K562 (cell line): ENCODE measurements at regions not wholly inside any gene's neighbourhood (a gene's known extent, or its start where the extent isn't known, plus 50 kb on each side); places are given as distances from the start of the nearest gene placed in this dataset.

Experiments used
- ATAC-seq: fragments of 200-7000 bp; cut with Tn5 transposase; 3 replicates; pipeline ENCODE4 v1.9.1; 2020; ENCODE audit warnings: moderate library complexity
- BruUV-seq: library from RNA; stranded (reverse); fragments of 400-500 nt; replicated peaks from 2 replicates; lab custom pipeline; 2021; lab: Mats Ljungman, UMichigan
- CTCF ChIA-PET: fragments of 300-600 bp; formaldehyde crosslinking; extraction: SDS; loops from one replicate; lab custom pipeline; 2021; ENCODE audit warnings: low intra/inter-chr PET ratio; lab: Yijun Ruan, JAX
- POLR2A ChIA-PET: fragments of 300-600, 350-650 bp; sonication (Branson Sonifier 250); formaldehyde crosslinking; extraction: SDS; loops from one replicate; lab custom pipeline; 2021; ENCODE audit warnings: antibody characterized with exemption, inconsistent platforms; lab: Yijun Ruan, JAX
- DNase-seq, 4 experiments: peaks; one replicate each; pipeline versions ENCODE4 v3.0.0 to v3.0.0-alpha.2; 2011 to 2018; ENCODE audit warnings: low spot score in 3 of 4, mixed read lengths in 3 of 4; ENCODE audit errors: extremely low read depth in 1 of 4
- FAIRE-seq: peaks from 2 replicates; lab custom pipeline; 2011; peaks lifted over from hg19 to GRCh38; lab: Jason Lieb, UNC
- H2AFZ ChIP-seq: 2 replicates; pipeline ENCODE4 v1.6.0; 2011; ENCODE audit warnings: low read depth, low read length, control low read depth, inconsistent platforms
- H3K27ac ChIP-seq: fragments of 200-600 bp; 3 replicates; pipeline ENCODE4 v1.8.0; 2011; ENCODE audit warnings: low read depth, mild to moderate bottlenecking, control low read depth, inconsistent platforms, low read length, moderate library complexity, mixed read lengths; ENCODE audit errors: extremely low read depth
- H3K27me3 ChIP-seq, 2 experiments: fragments of 300-600 bp in 1 of 2; 2 replicates in 1 of 2; 3 replicates in 1 of 2; pipeline versions ENCODE4 v1.6.0 to v1.8.0; 2011; ENCODE audit warnings: inconsistent platforms in 2 of 2, low read length in 2 of 2, mild to moderate bottlenecking in 1 of 2, mixed read lengths in 1 of 2, moderate library complexity in 1 of 2; ENCODE audit not compliant: control insufficient read depth in 2 of 2, insufficient read depth in 2 of 2
- H3K36me3 ChIP-seq: fragments of 300-600 bp; 3 replicates; pipeline ENCODE4 v1.8.0; 2011; ENCODE audit warnings: mild to moderate bottlenecking, low read length, inconsistent platforms; ENCODE audit not compliant: control insufficient read depth, insufficient read depth
- H3K4me1 ChIP-seq, 2 experiments: fragments of 200-600 bp in 1 of 2; replicated peaks in 1 of 2; 2 replicates in 1 of 2; 3 replicates in 1 of 2; pipeline versions ENCODE4 v1.5.1 to v1.8.0; 2011; ENCODE audit warnings: inconsistent platforms in 2 of 2, low read length in 2 of 2, mild to moderate bottlenecking in 1 of 2, mixed read lengths in 1 of 2, moderate library complexity in 1 of 2; ENCODE audit not compliant: control insufficient read depth in 2 of 2, insufficient read depth in 2 of 2
- H3K4me2 ChIP-seq: 2 replicates; pipeline ENCODE4 v1.6.1; 2011; ENCODE audit warnings: low read length, control low read depth, inconsistent platforms, mixed read lengths; ENCODE audit not compliant: insufficient read depth
- H3K4me3 ChIP-seq: fragments of 200-600 bp; sonication (generic), shearing (Covaris generic); 2 replicates; pipeline ENCODE4 v1.5.1; 2016; ENCODE audit warnings: control low read depth, inconsistent platforms
- H3K79me2 ChIP-seq: fragments of 200-600 bp; 3 replicates; pipeline ENCODE4 v1.8.0; 2011; ENCODE audit warnings: low read length, inconsistent platforms; ENCODE audit not compliant: control insufficient read depth, insufficient read depth
- H3K9ac ChIP-seq, 2 experiments: 2 replicates each; pipeline versions ENCODE4 v1.6.0 to v1.6.1; 2011; ENCODE audit warnings: low read depth in 2 of 2, low read length in 2 of 2, control low read depth in 1 of 2, inconsistent platforms in 1 of 2, mild to moderate bottlenecking in 1 of 2, mixed read lengths in 1 of 2; ENCODE audit not compliant: insufficient read depth in 1 of 2
- H3K9me1 ChIP-seq: one replicate; pipeline ENCODE4 v1.6.0; 2011; ENCODE audit warnings: inconsistent platforms, mild to moderate bottlenecking, low read length, moderate library complexity; ENCODE audit not compliant: control insufficient read depth, insufficient read depth
- H3K9me3 ChIP-seq: replicated peaks from 2 replicates; pipeline ENCODE4 v1.5.1; 2011; ENCODE audit warnings: low read depth, low read length, inconsistent platforms; ENCODE audit not compliant: control insufficient read depth, insufficient read depth
- H4K20me1 ChIP-seq: replicated peaks from 2 replicates; pipeline ENCODE4 v1.6.1; 2011; ENCODE audit warnings: low read length, inconsistent platforms, mixed read lengths; ENCODE audit not compliant: control insufficient read depth, insufficient read depth
- CAMTA2 ChIP-seq: fragments of 250-450 bp; sonication (Bioruptor Pico); conservative IDR thresholded peaks from 2 replicates; pipeline ENCODE4 v1.5.1; 2022
- CCAR2 ChIP-seq: fragments of 200-400 bp; formaldehyde crosslinking; IDR thresholded peaks from 2 replicates; pipeline ENCODE4 v1.6.1; 2017; ENCODE audit warnings: mild to moderate bottlenecking, low read depth, low read length
- DACH1 ChIP-seq: fragments of 450-650 bp; IDR thresholded peaks from 2 replicates; pipeline ENCODE4 v1.6.1; 2018; ENCODE audit not compliant: partially characterized antibody
- HMGN3 ChIP-seq: IDR thresholded peaks from 2 replicates; pipeline ENCODE4 v1.6.1; 2011; ENCODE audit warnings: borderline replicate concordance, low read depth, mild to moderate bottlenecking, mixed read lengths, low read length; ENCODE audit not compliant: insufficient read length; ENCODE audit errors: extremely low read depth
- MXI1 ChIP-seq: IDR thresholded peaks from 2 replicates; pipeline ENCODE4 v1.6.1; 2011; ENCODE audit warnings: low read depth, mild to moderate bottlenecking, improper control_type of control experiment, low read length
- RNF219 ChIP-seq: fragments of 250-450 bp; sonication (Bioruptor Pico); IDR thresholded peaks from 2 replicates; pipeline ENCODE4 v1.5.0; 2022; ENCODE audit warnings: mild to moderate bottlenecking
- TARDBP ChIP-seq: fragments of 450-650 bp; IDR thresholded peaks from 2 replicates; pipeline ENCODE4 v1.6.1; 2016
- TFAM ChIP-seq: fragments of 250-450 bp; sonication (Bioruptor Pico); conservative IDR thresholded peaks from 2 replicates; pipeline ENCODE4 v1.5.0; 2021; ENCODE audit warnings: mild to moderate bottlenecking, moderate library complexity
- XRCC3 ChIP-seq: fragments of 450-650 bp; IDR thresholded peaks from 2 replicates; pipeline ENCODE4 v1.6.1; 2017; ENCODE audit warnings: mild to moderate bottlenecking, moderate library complexity
- ZNF140 ChIP-seq: fragments of 250-450 bp; sonication (Bioruptor Pico); IDR thresholded peaks from 2 replicates; pipeline ENCODE4 v1.8.0; 2021; ENCODE audit warnings: moderate library complexity, mild to moderate bottlenecking, inconsistent platforms
- ZNF24 ChIP-seq: fragments of 450-650 bp; IDR thresholded peaks from 2 replicates; pipeline ENCODE4 v1.6.1; 2016
- WGBS: fragments of 100-300 bp; shearing (Covaris generic); methylation state at CpG from one replicate; pipeline ENCODE4 v1.1.6; 2016; ENCODE audit warnings: low coverage, mixed read lengths; ENCODE audit not compliant: insufficient coverage; ENCODE audit errors: missing lambda C conversion rate; 5-methylcytosine and 5-hydroxymethylcytosine counted together
- in situ Hi-C: fragments of 300-500 bp; cut with MboI; formaldehyde crosslinking; loops from 4 replicates; pipeline ENCODE4 v1.15.0; 2018; ENCODE audit warnings: inconsistent platforms, mixed read lengths
- intact Hi-C: fragments of 100-400 bp; cut with micrococcal nuclease; formaldehyde crosslinking; loops from 2 replicates; pipeline ENCODE4 v1.14.2; 2022
- TF ChIP-seq, protein P1 (sequence below): sonication (generic); formaldehyde crosslinking; IDR thresholded peaks from 2 replicates; pipeline ENCODE4 v1.5.0; 2020; ENCODE audit warnings: missing genetic modification reagents

DNA sequence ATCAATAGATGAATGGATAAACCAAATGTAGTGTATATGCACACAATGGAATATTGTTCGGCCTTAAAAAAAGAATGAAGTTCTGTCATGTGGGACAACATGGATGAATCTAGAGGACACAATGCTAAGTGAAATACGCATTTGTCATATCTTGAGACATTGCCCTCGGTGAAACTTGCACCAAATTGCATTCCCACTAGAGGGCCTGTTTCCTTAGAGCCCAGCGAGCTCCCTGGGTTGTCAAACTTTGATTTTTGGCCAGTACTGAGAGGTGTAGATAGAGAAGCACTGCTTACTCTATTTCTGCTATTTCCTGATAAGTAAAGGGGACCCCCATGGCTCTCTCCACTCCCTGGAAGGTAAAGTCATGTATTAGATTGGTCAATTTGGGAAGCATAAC lies 157.1 kb downstream of the GPAM start:
- H3K4me1 ChIP-seq: no peaks in the 10 kb centered on the region
- ATAC-seq (no peak), FAIRE-seq (no peak), DNase-seq (no peak)
- no peak overlapping the region for H3K9ac ChIP-seq
- WGBS: 3% methylated on average over 4 of the region's 4 CpGs
- no TSS peak for BruUV-seq
- H3K4me2 ChIP-seq: no peak overlapping the region
- no peaks in the 10 kb centered on the region for H3K27me3 ChIP-seq
- in situ Hi-C loops (no loop called here), intact Hi-C loops (no loop called here)
- no peak overlapping the region for H2AFZ ChIP-seq
- H4K20me1 ChIP-seq: no peaks in the 10 kb centered on the region
- no peak for TF ChIP-seq HMGN3
- TF ChIP-seq, protein P1, sequence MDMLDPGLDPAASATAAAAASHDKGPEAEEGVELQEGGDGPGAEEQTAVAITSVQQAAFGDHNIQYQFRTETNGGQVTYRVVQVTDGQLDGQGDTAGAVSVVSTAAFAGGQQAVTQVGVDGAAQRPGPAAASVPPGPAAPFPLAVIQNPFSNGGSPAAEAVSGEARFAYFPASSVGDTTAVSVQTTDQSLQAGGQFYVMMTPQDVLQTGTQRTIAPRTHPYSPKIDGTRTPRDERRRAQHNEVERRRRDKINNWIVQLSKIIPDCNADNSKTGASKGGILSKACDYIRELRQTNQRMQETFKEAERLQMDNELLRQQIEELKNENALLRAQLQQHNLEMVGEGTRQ (CRISPR knock-in tag): no peak
- TF ChIP-seq TFAM (CRISPR knock-in tag): no peak
- TF ChIP-seq DACH1: no peak
- no peak for TF ChIP-seq XRCC3
- TF ChIP-seq TARDBP: no peak
- no peak for TF ChIP-seq CAMTA2
- TF ChIP-seq ZNF24: no peak
- no peak for TF ChIP-seq MXI1
- TF ChIP-seq CCAR2: no peak
- TF ChIP-seq RNF219 (CRISPR knock-in tag): no peak
- no peak for TF ChIP-seq ZNF140 (CRISPR knock-in tag)
- no peaks in the 10 kb centered on the region for H3K79me2 ChIP-seq
- no peaks in the 10 kb centered on the region for H3K9me1 ChIP-seq
- H3K9me3 ChIP-seq: no peaks in the 10 kb centered on the region
- no peaks in the 10 kb centered on the region for H3K36me3 ChIP-seq
- ChIA-PET CTCF (no interaction called here), POLR2A (no interaction called here)
- no peak overlapping the region for H3K4me3 ChIP-seq
- no peak overlapping the region for H3K27ac ChIP-seq
